Esophagus (tissue), 2 donors: ENCODE measurements at regions not wholly inside any gene's neighbourhood (a gene's known extent, or its start where the extent isn't known, plus 50 kb on each side); places are given as distances from the start of the nearest gene placed in this dataset.
"Not testable (repeated sequence)": the region's sequence is repeated elsewhere in the genome, so short reads cannot be mapped to it uniquely, and the experiment has no call there.

ENCODE experiments used
- H3K27ac ChIP-seq, 2 donors: one replicate each; pipeline ENCODE4 v1.5.1; 2013; ENCODE audit warnings: low read depth in 2 of 2, mild to moderate bottlenecking in 2 of 2, inconsistent platforms in 1 of 2, low read length in 1 of 2, moderate library complexity in 1 of 2
- H3K27me3 ChIP-seq, 2 donors: one replicate each; pipeline ENCODE4 v1.6.1; 2013; ENCODE audit warnings: low read length in 2 of 2, control low read depth in 1 of 2, mild to moderate bottlenecking in 1 of 2; ENCODE audit not compliant: insufficient read depth in 2 of 2, control insufficient read depth in 1 of 2
- H3K36me3 ChIP-seq, 2 donors: one replicate each; pipeline ENCODE4 v1.6.1; 2013; ENCODE audit warnings: low read length in 1 of 2; ENCODE audit not compliant: control insufficient read depth in 2 of 2, insufficient read depth in 2 of 2
- H3K4me1 ChIP-seq, 2 donors: one replicate each; pipeline ENCODE4 v1.6.1; 2013; ENCODE audit warnings: low read length in 1 of 2; ENCODE audit not compliant: control insufficient read depth in 2 of 2, insufficient read depth in 2 of 2
- H3K4me3 ChIP-seq, 2 donors: one replicate each; pipeline ENCODE4 v1.5.1; 2013; ENCODE audit warnings: low read length in 2 of 2, mild to moderate bottlenecking in 2 of 2, low read depth in 1 of 2, moderate library complexity in 1 of 2
- H3K9me3 ChIP-seq, 2 donors: one replicate each; pipeline ENCODE4 v1.6.1; 2013; ENCODE audit warnings: mild to moderate bottlenecking in 2 of 2, low read depth in 1 of 2, low read length in 1 of 2, moderate library complexity in 1 of 2; ENCODE audit not compliant: control insufficient read depth in 2 of 2, insufficient read depth in 1 of 2
- WGBS, 2 donors: extraction: QIAGEN DNeasy Blood & Tissue Kit; methylation state at CpG; one replicate each; pipeline ENCODE4 v1.1.7; 2013; 5-methylcytosine and 5-hydroxymethylcytosine counted together
- donor health status: healthy with polysubstance abuse.
- donor health status: Bipolar disorder and iron deficiency.

- Histone ChIP-seq H3K9me3 (no peaks in the 10 kb centered on the region), H3K27ac (peak overlapping the region in 1 of 2 donors; percentile 46), H3K27me3 (no peaks in the 10 kb centered on the region), H3K4me1 (no peaks in the 10 kb centered on the region), H3K4me3 (no peak overlapping the region), H3K36me3 (no peaks in the 10 kb centered on the region)
- WGBS, 2 donors: 47 to 54% methylated on average over 4 of the region's 4 CpGs
These were observed 91.1 kb upstream of the TLE4 start for GRCh38 chr9:79480639-79481038.

- H3K36me3 ChIP-seq: no peaks in the 10 kb centered on the region
- no peak overlapping the region for H3K4me3 ChIP-seq
- WGBS, 2 donors: 79 to 81% methylated on average over 5 of the region's 5 CpGs
- H3K27ac ChIP-seq: no peak overlapping the region
- no peaks in the 10 kb centered on the region for H3K27me3 ChIP-seq
- H3K4me1 ChIP-seq: no peaks in the 10 kb centered on the region
- H3K9me3 ChIP-seq: no peaks in the 10 kb centered on the region
These were observed 89.8 kb upstream of the TLE4 start for GRCh38 chr9:79481846-79482477.

GRCh38 chr9:79485258-79485657 is 86.5 kb upstream of the TLE4 start:
- H3K4me3 ChIP-seq: no peak overlapping the region
- H3K4me1 ChIP-seq: peaks cover 0 to 2% of the 10 kb centered on the region in 2 donors
- no peak overlapping the region for H3K27ac ChIP-seq
- 73 to 79% methylated on average over 3 of the region's 3 CpGs for WGBS, 2 donors
- no peaks in the 10 kb centered on the region for H3K36me3 ChIP-seq
- H3K27me3 ChIP-seq: no peaks in the 10 kb centered on the region
- H3K9me3 ChIP-seq: no peaks in the 10 kb centered on the region

- 33 to 47% methylated on average over 6 of the region's 6 CpGs for WGBS, 2 donors
- Histone ChIP-seq H3K36me3 (no peaks in the 10 kb centered on the region), H3K27ac (no peak overlapping the region), H3K4me1 (peaks cover 0 to 2% of the 10 kb centered on the region in 2 donors), H3K27me3 (no peaks in the 10 kb centered on the region), H3K4me3 (no peak overlapping the region), H3K9me3 (no peaks in the 10 kb centered on the region)
These were observed 82.3 kb upstream of the TLE4 start for GRCh38 chr9:79489261-79490000.

GRCh38 chr9:79490657-79491248 is 81.0 kb upstream of the TLE4 start:
- WGBS, 2 donors: 72 to 82% methylated on average over 3 of the region's 3 CpGs
- Histone ChIP-seq H3K36me3 (no peaks in the 10 kb centered on the region), H3K4me3 (no peak overlapping the region), H3K27me3 (no peaks in the 10 kb centered on the region), H3K4me1 (peaks cover 0 to 2% of the 10 kb centered on the region in 2 donors), H3K27ac (no peak overlapping the region), H3K9me3 (no peaks in the 10 kb centered on the region)

GRCh38 chr9:79492092-79493009 is 79.4 kb upstream of the TLE4 start:
- H3K4me3 ChIP-seq: no peak overlapping the region
- no peaks in the 10 kb centered on the region for H3K27me3 ChIP-seq
- H3K9me3 ChIP-seq: no peaks in the 10 kb centered on the region
- peaks cover 0 to 2% of the 10 kb centered on the region in 2 donors for H3K4me1 ChIP-seq
- H3K27ac ChIP-seq: no peak overlapping the region
- H3K36me3 ChIP-seq: no peaks in the 10 kb centered on the region
- WGBS, 2 donors: 86 to 87% methylated on average over 3 of the region's 3 CpGs

- H3K9me3 ChIP-seq, H3K36me3 ChIP-seq, H3K27ac ChIP-seq, H3K4me1 ChIP-seq, H3K4me3 ChIP-seq, H3K27me3 ChIP-seq: not testable (repeated sequence)
- 91 to 94% methylated on average over 25 of the region's 25 CpGs for WGBS, 2 donors
These were observed 71.4 kb upstream of the TLE4 start for GRCh38 chr9:79500196-79500864.

GRCh38 chr9:79501546-79501945 is 70.2 kb upstream of the TLE4 start:
- Histone ChIP-seq H3K4me3 (no peak overlapping the region), H3K4me1 (no peaks in the 10 kb centered on the region), H3K27me3 (no peaks in the 10 kb centered on the region), H3K9me3 (no peaks in the 10 kb centered on the region), H3K27ac (no peak overlapping the region), H3K36me3 (no peaks in the 10 kb centered on the region)
- WGBS, 2 donors: 74 to 76% methylated on average over 2 of the region's 2 CpGs

GRCh38 chr9:79507801-79508200 is 64.0 kb upstream of the TLE4 start:
- Histone ChIP-seq H3K4me3 (no peak overlapping the region), H3K36me3 (no peaks in the 10 kb centered on the region), H3K27me3 (no peaks in the 10 kb centered on the region), H3K27ac (no peak overlapping the region), H3K4me1 (no peaks in the 10 kb centered on the region), H3K9me3 (no peaks in the 10 kb centered on the region)
- 70 to 76% methylated on average over 4 of the region's 4 CpGs for WGBS, 2 donors
